NCI-H82 treated with DMSO at 0.1 percent for 48 hours (cell line): ENCODE measurements at regions not wholly inside any gene's neighbourhood (a gene's known extent, or its start where the extent isn't known, plus 50 kb on each side); places are given as distances from the start of the nearest gene placed in this dataset.

Source experiments
- DNase-seq: peaks from one replicate; lab custom pipeline; 2025; ENCODE audit not compliant: unreplicated experiment; lab: John Stamatoyannopoulos, UW

- no peak for DNase-seq
Measured at GRCh38 chr1:29836651-29837646, 600.6 kb downstream of the PTPRU start.

GRCh38 chr1:29835874-29836273 is 599.6 kb downstream of the PTPRU start:
- no peak for DNase-seq

GRCh38 chr1:29835406-29835805 is 599.1 kb downstream of the PTPRU start:
- DNase-seq, result no peak

- no peak for DNase-seq
Measured at GRCh38 chr1:29833581-29833980, 597.3 kb downstream of the PTPRU start.

- DNase-seq, result no peak
Measured at GRCh38 chr1:29832936-29833335, 596.6 kb downstream of the PTPRU start.

GRCh38 chr1:29832471-29832870 is 596.1 kb downstream of the PTPRU start:
- DNase-seq, result no peak

GRCh38 chr1:29831500-29832117 is 595.3 kb downstream of the PTPRU start:
- DNase-seq, result no peak

- DNase-seq, result no peak
Measured at GRCh38 chr1:29830916-29831315, 594.6 kb downstream of the PTPRU start.

- DNase-seq, result no peak
Measured at GRCh38 chr1:29830383-29830782, 594.1 kb downstream of the PTPRU start.

- DNase-seq, result no peak
Measured at GRCh38 chr1:29829448-29830344, 593.4 kb downstream of the PTPRU start.

- DNase-seq, result no peak
Measured at GRCh38 chr1:29828526-29829447, 592.5 kb downstream of the PTPRU start.

GRCh38 chr1:29827801-29828525 is 591.6 kb downstream of the PTPRU start:
- DNase-seq, result no peak

GRCh38 chr1:29827237-29827750 is 591.0 kb downstream of the PTPRU start:
- DNase-seq, result no peak

GRCh38 chr1:29826646-29827045 is 590.3 kb downstream of the PTPRU start:
- DNase-seq, result no peak

- DNase-seq, result no peak
Measured at GRCh38 chr1:29825941-29826415, 589.7 kb downstream of the PTPRU start.

GRCh38 chr1:29825274-29825940 is 589.1 kb downstream of the PTPRU start:
- no peak for DNase-seq

GRCh38 chr1:29824511-29825273 is 588.4 kb downstream of the PTPRU start:
- DNase-seq, result no peak

GRCh38 chr1:29824025-29824424 is 587.7 kb downstream of the PTPRU start:
- no peak for DNase-seq
